ENCODE measurements at regions not wholly inside any gene's neighbourhood (a gene's known extent, or its start where the extent isn't known, plus 50 kb on each side); places are given as distances from the start of the nearest gene placed in this dataset.

GRCh38 chr20:48324744-48325143, 503.1 kb downstream of the PREX1 start:
- DNase-seq, result no peak

- no peak for DNase-seq
Observed at GRCh38 chr20:48321271-48321670, 506.5 kb downstream of the PREX1 start.

- DNase-seq, result no peak
Observed at GRCh38 chr20:48319943-48320584, 507.7 kb downstream of the PREX1 start.

GRCh38 chr20:48317578-48317977, 510.2 kb downstream of the PREX1 start:
- no peak for DNase-seq

GRCh38 chr20:48314925-48315592, 512.7 kb downstream of the PREX1 start:
- no peak for DNase-seq

- DNase-seq, result no peak
Observed at GRCh38 chr20:48313324-48313723, 514.5 kb downstream of the PREX1 start.

GRCh38 chr20:48311956-48312355, 515.8 kb downstream of the PREX1 start:
- DNase-seq, result no peak

- no peak for DNase-seq
Observed at GRCh38 chr20:48310305-48310704, 517.5 kb downstream of the PREX1 start.

- no peak for DNase-seq
Observed at GRCh38 chr20:48309293-48309692, 518.5 kb downstream of the PREX1 start.

GRCh38 chr20:48308882-48309281, 518.9 kb downstream of the PREX1 start:
- no peak for DNase-seq

- DNase-seq, result no peak
Observed at GRCh38 chr20:48308232-48308781, 519.5 kb downstream of the PREX1 start.

GRCh38 chr20:48307277-48307676, 520.5 kb downstream of the PREX1 start:
- no peak for DNase-seq

GRCh38 chr20:48302844-48303542, 517.7 kb upstream of the SULF2 start:
- DNase-seq, result no peak

- DNase-seq, result no peak
Observed at GRCh38 chr20:48302149-48302548, 516.9 kb upstream of the SULF2 start.

GRCh38 chr20:48301189-48301588, 515.9 kb upstream of the SULF2 start:
- no peak for DNase-seq

GRCh38 chr20:48300529-48300928, 515.2 kb upstream of the SULF2 start:
- no peak for DNase-seq

- no peak for DNase-seq
Observed at GRCh38 chr20:48298851-48299484, 513.7 kb upstream of the SULF2 start.

GRCh38 chr20:48298433-48298832, 513.2 kb upstream of the SULF2 start:
- DNase-seq, result no peak

GRCh38 chr20:48295966-48296421, 510.7 kb upstream of the SULF2 start:
- no peak for DNase-seq

- no peak for DNase-seq
Observed at GRCh38 chr20:48295445-48295903, 510.2 kb upstream of the SULF2 start.

- DNase-seq, result no peak
Observed at GRCh38 chr20:48294942-48295341, 509.7 kb upstream of the SULF2 start.

GRCh38 chr20:48294196-48294595, 508.9 kb upstream of the SULF2 start:
- no peak for DNase-seq

GRCh38 chr20:48293671-48294070, 508.4 kb upstream of the SULF2 start:
- no peak for DNase-seq
